H9 (cell line): ENCODE measurements at regions not wholly inside any gene's neighbourhood (a gene's known extent, or its start where the extent isn't known, plus 50 kb on each side); places are given as distances from the start of the nearest gene placed in this dataset.
"Not testable (repeated sequence)": the region's sequence is repeated elsewhere in the genome, so short reads cannot be mapped to it uniquely, and the experiment has no call there.

Experiments used
- DNase-seq: peaks from one replicate; pipeline ENCODE4 v3.0.0-alpha.2; 2017
- H2AFZ ChIP-seq: one replicate; pipeline ENCODE4 v1.6.1; 2013; ENCODE audit warnings: mild to moderate bottlenecking, low read length, control low read depth, moderate library complexity
- H2AK5ac ChIP-seq: 2 replicates; pipeline ENCODE4 v1.6.1; 2013; ENCODE audit warnings: low read length, control low read depth, mixed read lengths; ENCODE audit not compliant: insufficient read length
- H2BK120ac ChIP-seq: one replicate; pipeline ENCODE4 v1.6.1; 2013; ENCODE audit warnings: low read depth, mild to moderate bottlenecking, low read length, control low read depth, inconsistent platforms; ENCODE audit not compliant: poor library complexity, severe bottlenecking
- H2BK12ac ChIP-seq: 2 replicates; pipeline ENCODE4 v1.6.1; 2013; ENCODE audit warnings: low read length, control low read depth, mixed read lengths, low read depth; ENCODE audit not compliant: insufficient read length
- H2BK15ac ChIP-seq: 2 replicates; pipeline ENCODE4 v1.6.1; 2013; ENCODE audit warnings: low read depth, low read length, control low read depth
- H2BK20ac ChIP-seq: one replicate; pipeline ENCODE4 v1.6.1; 2013; ENCODE audit warnings: low read depth, mild to moderate bottlenecking, low read length, control low read depth, inconsistent platforms; ENCODE audit not compliant: poor library complexity, severe bottlenecking
- H2BK5ac ChIP-seq: 2 replicates; pipeline ENCODE4 v1.6.1; 2013; ENCODE audit warnings: low read length, control low read depth, mixed read lengths; ENCODE audit not compliant: insufficient read length
- H3K14ac ChIP-seq: 2 replicates; pipeline ENCODE4 v1.6.1; 2013; ENCODE audit warnings: low read length, control low read depth; ENCODE audit not compliant: insufficient read depth
- H3K18ac ChIP-seq: 2 replicates; pipeline ENCODE4 v1.6.1; 2013; ENCODE audit warnings: low read depth, mild to moderate bottlenecking, mixed read lengths, low read length, control low read depth; ENCODE audit not compliant: insufficient read length
- H3K23ac ChIP-seq: 2 replicates; pipeline ENCODE4 v1.6.1; 2013; ENCODE audit warnings: low read length, control low read depth, mixed read lengths, low read depth; ENCODE audit not compliant: insufficient read length
- H3K23me2 ChIP-seq: 2 replicates; pipeline ENCODE4 v1.6.1; 2013; ENCODE audit warnings: low read depth, mild to moderate bottlenecking, mixed read lengths, low read length, control low read depth; ENCODE audit not compliant: insufficient read length, poor library complexity, severe bottlenecking
- H3K27ac ChIP-seq: 2 replicates; pipeline ENCODE4 v1.5.1; 2013; ENCODE audit warnings: low read length, control low read depth, mixed read lengths, low read depth; ENCODE audit not compliant: insufficient read length
- H3K27me3 ChIP-seq: 2 replicates; pipeline ENCODE4 v1.6.1; 2013; ENCODE audit warnings: low read length, control low read depth, inconsistent platforms; ENCODE audit not compliant: insufficient read depth
- H3K4ac ChIP-seq: 2 replicates; pipeline ENCODE4 v1.6.1; 2013; ENCODE audit warnings: low read depth, mild to moderate bottlenecking, control low read depth, inconsistent platforms, low read length, moderate library complexity
- H3K4me1 ChIP-seq: 2 replicates; pipeline ENCODE4 v1.6.1; 2013; ENCODE audit warnings: low read length, control low read depth, inconsistent platforms; ENCODE audit not compliant: insufficient read depth
- H3K4me2 ChIP-seq: 2 replicates; pipeline ENCODE4 v1.6.1; 2013; ENCODE audit warnings: low read length, control low read depth, mixed read lengths; ENCODE audit not compliant: insufficient read length, insufficient read depth
- H3K56ac ChIP-seq: 2 replicates; pipeline ENCODE4 v1.6.1; 2013; ENCODE audit warnings: low read depth, mild to moderate bottlenecking, mixed read lengths, low read length, control low read depth; ENCODE audit not compliant: insufficient read length
- H3K79me1 ChIP-seq: 2 replicates; pipeline ENCODE4 v1.6.1; 2013; ENCODE audit warnings: low read depth, mild to moderate bottlenecking, moderate library complexity, low read length, control low read depth, inconsistent platforms; ENCODE audit not compliant: insufficient read depth, poor library complexity, severe bottlenecking
- H3K79me2 ChIP-seq: 2 replicates; pipeline ENCODE4 v1.6.1; 2013; ENCODE audit warnings: low read length, control low read depth, inconsistent platforms; ENCODE audit not compliant: insufficient read depth
- H3K9ac ChIP-seq: 2 replicates; pipeline ENCODE4 v1.6.1; 2013; ENCODE audit warnings: low read length, control low read depth, mixed read lengths; ENCODE audit not compliant: insufficient read length; ENCODE audit errors: extremely low read depth
- H3K9me3 ChIP-seq: one replicate; pipeline ENCODE4 v1.6.1; 2013; ENCODE audit warnings: low read depth, low read length, inconsistent platforms; ENCODE audit not compliant: control insufficient read depth
- H3T11ph ChIP-seq: one replicate; pipeline ENCODE4 v1.6.1; 2013; ENCODE audit warnings: mild to moderate bottlenecking, low read length, control low read depth, inconsistent platforms
- H4K20me1 ChIP-seq: one replicate; pipeline ENCODE4 v1.6.1; 2013; ENCODE audit not compliant: control insufficient read depth, insufficient read length, insufficient read depth
- H4K5ac ChIP-seq: 2 replicates; pipeline ENCODE4 v1.6.1; 2013; ENCODE audit warnings: low read depth, mild to moderate bottlenecking, mixed read lengths, low read length, control low read depth; ENCODE audit not compliant: insufficient read length
- H4K8ac ChIP-seq: replicated peaks from 2 replicates; pipeline ENCODE4 v1.6.1; 2013; ENCODE audit warnings: low read length, control low read depth, mixed read lengths, low read depth; ENCODE audit not compliant: insufficient read length
- H4K91ac ChIP-seq: 2 replicates; pipeline ENCODE4 v1.6.1; 2013; ENCODE audit warnings: low read depth, mild to moderate bottlenecking, moderate library complexity, mixed read lengths, low read length, control low read depth; ENCODE audit not compliant: insufficient read length
- H3K27ac Mint-ChIP-seq, 3 experiments: 2 replicates in 2 of 3; 3 replicates in 1 of 3; pipeline ENCODE4 v1.8.0; 2020 to 2021; ENCODE audit warnings: mixed read lengths in 3 of 3, mild to moderate bottlenecking in 1 of 3, moderate library complexity in 1 of 3
- H3K27me3 Mint-ChIP-seq: 2 replicates; pipeline ENCODE4 v1.8.0; 2021; ENCODE audit warnings: low read depth, mild to moderate bottlenecking, moderate library complexity, mixed read lengths
- H3K36me3 Mint-ChIP-seq, 3 experiments: 2 replicates in 2 of 3; 3 replicates in 1 of 3; pipeline ENCODE4 v1.8.0; 2020 to 2021; ENCODE audit warnings: low read depth in 3 of 3, mixed read lengths in 3 of 3; ENCODE audit not compliant: insufficient read depth in 1 of 3
- H3K4me1 Mint-ChIP-seq, 2 experiments: 2 replicates each; pipeline ENCODE4 v1.8.0; 2020; ENCODE audit warnings: mixed read lengths in 2 of 2
- H3K4me3 Mint-ChIP-seq, 2 experiments: 2 replicates in 1 of 2; 3 replicates in 1 of 2; pipeline ENCODE4 v1.8.0; 2020 to 2021; ENCODE audit warnings: mild to moderate bottlenecking in 2 of 2, mixed read lengths in 2 of 2, moderate library complexity in 1 of 2
- H3K9me3 Mint-ChIP-seq, 2 experiments: 2 replicates in 1 of 2; 3 replicates in 1 of 2; pipeline ENCODE4 v1.8.0; 2020; ENCODE audit warnings: mild to moderate bottlenecking in 2 of 2, mixed read lengths in 2 of 2, moderate library complexity in 1 of 2
- WGBS: extraction: QIAGEN DNeasy Blood & Tissue Kit; methylation state at CpG from one replicate; pipeline ENCODE4 v1.1.7; 2013; ENCODE audit warnings: missing lambda C conversion rate, low lambda C conversion rate, mixed read lengths; ENCODE audit not compliant: insufficient read length; ENCODE audit errors: extremely low coverage; 5-methylcytosine and 5-hydroxymethylcytosine counted together
- TF ChIP-seq, protein P1 (sequence below): fragments of 200-600 bp; sonication (generic); conservative IDR thresholded peaks from 3 replicates; pipeline ENCODE4 v1.8.0; 2021; ENCODE audit warnings: antibody characterized with exemption, mild to moderate bottlenecking

DNA sequence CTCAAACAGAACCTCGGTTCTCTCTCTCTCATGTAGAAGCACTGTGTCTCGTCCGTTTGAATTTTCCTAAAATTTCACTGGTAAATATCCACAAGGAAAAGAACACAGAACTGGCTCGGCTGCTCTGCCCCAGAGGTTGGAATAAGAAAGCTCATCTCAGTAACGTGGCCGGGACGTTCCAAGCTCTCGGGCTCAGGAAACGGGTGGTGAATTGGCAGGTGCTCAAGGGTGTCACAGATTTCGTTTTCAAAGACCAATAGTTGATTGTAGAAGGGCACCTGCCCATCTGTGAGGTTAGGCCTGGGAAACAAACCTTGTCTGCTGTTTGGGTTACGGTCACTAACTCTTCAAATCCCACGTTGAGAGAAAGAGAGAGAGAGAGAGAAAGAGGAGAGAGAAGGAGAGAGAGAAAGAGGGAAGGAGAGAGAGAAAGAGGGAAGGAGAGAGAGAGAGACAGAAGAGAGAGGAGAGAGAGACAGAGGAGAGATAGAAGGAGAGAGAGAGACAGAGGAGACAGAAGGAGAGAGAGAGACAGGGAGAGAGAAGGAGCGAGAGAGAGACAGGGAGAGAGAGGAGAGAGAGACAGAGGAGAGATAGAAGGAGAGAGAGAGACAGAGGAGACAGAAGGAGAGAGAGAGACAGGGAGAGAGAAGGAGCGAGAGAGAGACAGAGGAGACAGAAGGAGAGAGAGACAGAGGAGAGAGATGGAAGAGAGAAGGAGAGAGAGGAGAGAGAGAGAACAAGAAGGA, 106.6 kb downstream of the CRLF2 start:
- Histone ChIP-seq H3K56ac (no peak overlapping the region), H2AFZ (no peak overlapping the region), H3T11ph (no peak overlapping the region), H3K4ac (no peak overlapping the region), H3K79me2 (no peaks in the 10 kb centered on the region), H3K9ac (no peak overlapping the region), H3K79me1 (no peaks in the 10 kb centered on the region), H4K8ac (no peak overlapping the region), H3K4me1 (peaks cover 8% of the 10 kb centered on the region; the same call in 1 of the 2 replicates), H3K23ac (no peak overlapping the region), H3K14ac (no peak overlapping the region), H2AK5ac (no peak overlapping the region), H2BK12ac (no peak overlapping the region), H2BK120ac (no peak overlapping the region), H3K18ac (no peak overlapping the region), H3K27ac (no peak overlapping the region), H2BK20ac (no peak overlapping the region), H3K4me2 (no peak overlapping the region), H4K5ac (no peak overlapping the region), H3K9me3 (no peaks in the 10 kb centered on the region), H2BK5ac (no peak overlapping the region), H2BK15ac (no peak overlapping the region), H3K27me3 (peaks cover 3% of the 10 kb centered on the region; the same call in 1 of the 2 replicates), H4K91ac (no peak overlapping the region), H3K23me2 (no peaks in the 10 kb centered on the region), H4K20me1 (no peaks in the 10 kb centered on the region)
- Mint-ChIP-seq H3K9me3 (peaks cover 6 to 11% of the 10 kb centered on the region in 2 experiments; a peak in 2 of 5 replicates), H3K4me1 (peaks cover 35 to 47% of the 10 kb centered on the region in 2 experiments), H3K27ac (peak overlapping the region in 2 of 3 experiments; percentile 30 to 65; a peak in 2 of 7 replicates), H3K4me3 (no peak overlapping the region), H3K27me3 (peaks cover 32% of the 10 kb centered on the region), H3K36me3 (peaks cover 0 to 2% (median 0%) of the 10 kb centered on the region in 3 experiments; a peak in 1 of 7 replicates)
- DNase-seq = no peak
- TF ChIP-seq, protein P1, sequence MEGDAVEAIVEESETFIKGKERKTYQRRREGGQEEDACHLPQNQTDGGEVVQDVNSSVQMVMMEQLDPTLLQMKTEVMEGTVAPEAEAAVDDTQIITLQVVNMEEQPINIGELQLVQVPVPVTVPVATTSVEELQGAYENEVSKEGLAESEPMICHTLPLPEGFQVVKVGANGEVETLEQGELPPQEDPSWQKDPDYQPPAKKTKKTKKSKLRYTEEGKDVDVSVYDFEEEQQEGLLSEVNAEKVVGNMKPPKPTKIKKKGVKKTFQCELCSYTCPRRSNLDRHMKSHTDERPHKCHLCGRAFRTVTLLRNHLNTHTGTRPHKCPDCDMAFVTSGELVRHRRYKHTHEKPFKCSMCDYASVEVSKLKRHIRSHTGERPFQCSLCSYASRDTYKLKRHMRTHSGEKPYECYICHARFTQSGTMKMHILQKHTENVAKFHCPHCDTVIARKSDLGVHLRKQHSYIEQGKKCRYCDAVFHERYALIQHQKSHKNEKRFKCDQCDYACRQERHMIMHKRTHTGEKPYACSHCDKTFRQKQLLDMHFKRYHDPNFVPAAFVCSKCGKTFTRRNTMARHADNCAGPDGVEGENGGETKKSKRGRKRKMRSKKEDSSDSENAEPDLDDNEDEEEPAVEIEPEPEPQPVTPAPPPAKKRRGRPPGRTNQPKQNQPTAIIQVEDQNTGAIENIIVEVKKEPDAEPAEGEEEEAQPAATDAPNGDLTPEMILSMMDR = no peak
- no CpG with 5 or more reads among the region's 14 CpGs for WGBS

DNA sequence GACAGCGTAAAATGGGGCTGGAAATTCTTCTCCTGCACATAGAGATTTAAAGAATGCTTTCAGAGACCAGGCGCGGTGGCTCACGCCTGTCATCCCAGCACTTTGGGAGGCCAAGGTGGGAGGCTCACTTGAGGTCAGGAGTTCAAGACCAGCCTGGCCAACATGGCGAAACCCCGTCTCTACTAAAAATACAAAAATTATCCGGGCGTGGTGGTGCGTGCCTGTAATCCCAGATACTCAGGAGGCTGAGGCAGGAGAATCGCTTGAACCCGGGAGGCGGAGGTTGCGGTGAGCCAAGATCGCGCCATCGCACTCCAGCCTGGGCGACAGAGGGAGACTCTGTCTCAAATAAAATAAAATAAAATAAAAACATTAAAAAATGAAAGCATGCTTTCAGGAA, 107.4 kb downstream of the CRLF2 start:
- H4K91ac ChIP-seq, H2BK20ac ChIP-seq, H2BK12ac ChIP-seq, H2BK120ac ChIP-seq, H3K27me3 ChIP-seq, H4K20me1 ChIP-seq, H3T11ph ChIP-seq, H4K8ac ChIP-seq, H3K9me3 Mint-ChIP-seq, H2BK15ac ChIP-seq, H3K79me1 ChIP-seq, H3K23me2 ChIP-seq, DNase-seq, H3K9ac ChIP-seq, H3K4me2 ChIP-seq, H3K4me3 Mint-ChIP-seq, H3K18ac ChIP-seq, H2AFZ ChIP-seq, H3K27ac Mint-ChIP-seq, H2BK5ac ChIP-seq, H4K5ac ChIP-seq, H3K9me3 ChIP-seq, H3K14ac ChIP-seq, H3K56ac ChIP-seq, H3K23ac ChIP-seq, H3K4me1 ChIP-seq, H3K27ac ChIP-seq, H3K79me2 ChIP-seq, H2AK5ac ChIP-seq, H3K4ac ChIP-seq, H3K36me3 Mint-ChIP-seq: not testable (repeated sequence)
- Mint-ChIP-seq H3K4me1 (peaks cover 30 to 39% of the 10 kb centered on the region in 2 experiments), H3K27me3 (peaks cover 38% of the 10 kb centered on the region)
- WGBS = no CpG with 5 or more reads among the region's 17 CpGs
